ENCODE measurements at regions not wholly inside any gene's neighbourhood (a gene's known extent, or its start where the extent isn't known, plus 50 kb on each side); places are given as distances from the start of the nearest gene placed in this dataset.
A peak's percentile ranks its signal among the peaks of the same experiment; 100 is the strongest.
"Not testable (repeated sequence)": the region's sequence is repeated elsewhere in the genome, so short reads cannot be mapped to it uniquely, and the experiment has no call there.

- DNase-seq: no peak
Measured at GRCh38 chr1:163477276-163477830, 155.6 kb downstream of the NUF2 start.

DNA sequence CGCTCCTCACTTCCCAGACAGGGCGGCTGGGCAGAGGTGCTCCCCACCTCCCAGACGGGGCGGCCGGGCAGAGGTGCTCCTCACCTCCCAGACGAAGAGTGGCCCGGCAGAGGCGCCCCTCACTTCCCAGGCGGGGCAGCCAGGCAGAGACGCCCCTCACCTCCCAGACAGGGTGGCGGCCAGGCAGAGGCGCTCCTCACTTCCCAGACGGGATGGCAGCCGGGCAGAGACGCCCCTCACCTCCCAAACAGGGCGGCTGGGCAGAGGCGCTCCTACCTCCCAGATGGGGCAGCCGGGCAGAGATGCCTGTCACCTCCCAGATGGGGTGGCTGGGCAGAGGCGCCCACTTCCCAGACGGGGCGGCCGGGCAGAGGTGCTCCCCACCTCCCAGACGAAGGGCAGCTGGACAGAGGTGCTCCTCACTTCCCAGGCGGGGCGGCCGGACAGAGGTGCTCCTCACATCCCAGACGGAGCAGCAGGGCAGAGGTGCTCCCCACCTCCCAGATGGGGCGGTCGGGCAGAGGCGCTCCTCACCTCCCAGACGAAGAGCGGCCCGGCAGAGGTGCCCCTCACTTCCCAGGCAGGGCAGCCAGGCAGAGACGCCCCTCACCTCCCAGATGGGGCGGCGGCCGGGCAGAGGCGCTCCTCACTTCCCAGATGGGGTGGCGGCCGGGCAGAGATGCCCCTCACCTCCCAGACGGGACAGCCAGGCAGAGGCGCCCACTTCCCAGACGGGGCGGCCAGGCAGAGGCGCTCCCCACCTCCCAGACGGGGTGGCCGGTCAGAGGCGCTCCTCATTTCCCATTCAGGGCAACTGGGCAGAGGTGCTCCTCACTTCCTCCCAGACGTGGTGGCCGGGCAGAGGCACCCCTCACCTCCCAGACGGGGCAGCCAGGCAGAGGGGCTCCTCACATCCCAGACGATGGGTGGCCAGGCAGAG lies 176.9 kb downstream of the NUF2 start:
- DNase-seq: not testable (repeated sequence)

DNA sequence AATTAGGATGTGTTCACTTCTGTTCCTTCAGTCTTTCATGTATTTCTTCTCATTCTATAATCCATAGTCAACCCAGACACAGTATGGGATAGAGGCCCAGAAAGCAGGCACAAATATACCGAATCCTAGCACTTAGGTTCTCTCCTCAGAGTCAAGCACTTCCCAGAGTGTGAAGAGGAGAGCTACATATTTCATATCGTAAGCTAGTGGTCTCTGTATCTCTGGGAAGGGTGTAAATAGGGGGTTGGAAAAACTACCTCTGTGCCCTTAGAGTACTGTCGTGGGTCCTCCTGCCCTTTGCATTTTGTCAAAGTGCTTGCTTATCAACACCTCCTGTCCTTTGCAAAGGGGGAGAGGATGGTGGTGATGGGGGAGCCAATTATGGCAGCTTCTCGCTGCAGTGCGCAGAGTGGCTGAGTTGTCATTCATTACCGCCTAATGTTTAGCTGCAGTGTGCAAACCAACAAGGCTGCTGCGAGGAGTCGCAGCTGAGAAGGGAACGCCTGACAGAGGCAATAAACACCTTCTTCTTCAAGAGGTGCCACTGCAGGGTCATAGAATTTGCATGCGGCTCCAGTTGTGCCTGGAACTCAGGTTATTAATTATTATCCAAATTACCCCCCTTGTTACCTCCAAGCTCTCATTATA lies 182.7 kb downstream of the NUF2 start:
- DNase-seq: no peak

GRCh38 chr1:163509114-163509513 lies 187.4 kb downstream of the NUF2 start:
- no peak for DNase-seq

- no peak for DNase-seq
Measured at GRCh38 chr1:163512349-163512989, 190.7 kb downstream of the NUF2 start.

DNA sequence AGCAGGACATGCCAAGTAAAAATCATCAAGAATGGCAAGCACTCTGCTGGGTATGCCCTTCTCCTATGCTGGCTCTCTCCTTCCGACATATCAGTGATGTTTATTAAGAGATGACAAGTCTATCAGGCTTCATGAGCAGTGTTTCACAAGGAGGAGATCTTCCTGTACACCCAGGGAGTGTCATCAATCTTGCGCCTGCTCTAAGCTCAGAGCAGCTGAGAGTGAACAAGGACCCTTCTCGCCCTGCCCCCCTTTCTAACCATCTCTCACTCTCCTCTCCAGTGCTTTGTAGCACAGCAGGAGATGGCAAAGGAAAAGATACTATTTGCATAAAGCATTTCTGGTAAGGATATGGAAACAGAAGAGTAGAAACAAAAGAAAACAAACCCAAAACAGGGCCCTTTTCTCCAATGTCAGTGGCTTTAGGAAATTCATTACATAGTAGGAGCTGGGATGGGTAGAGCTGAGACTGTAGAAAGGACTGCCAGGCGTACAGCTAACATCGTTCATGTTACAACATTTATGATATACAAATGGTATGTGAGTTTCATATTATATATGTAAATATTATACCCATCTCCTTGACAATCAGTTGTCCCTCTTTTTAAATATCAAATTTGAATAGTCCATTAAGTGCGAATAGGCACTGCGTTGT lies 201.7 kb downstream of the NUF2 start:
- DNase-seq: no peak

DNA sequence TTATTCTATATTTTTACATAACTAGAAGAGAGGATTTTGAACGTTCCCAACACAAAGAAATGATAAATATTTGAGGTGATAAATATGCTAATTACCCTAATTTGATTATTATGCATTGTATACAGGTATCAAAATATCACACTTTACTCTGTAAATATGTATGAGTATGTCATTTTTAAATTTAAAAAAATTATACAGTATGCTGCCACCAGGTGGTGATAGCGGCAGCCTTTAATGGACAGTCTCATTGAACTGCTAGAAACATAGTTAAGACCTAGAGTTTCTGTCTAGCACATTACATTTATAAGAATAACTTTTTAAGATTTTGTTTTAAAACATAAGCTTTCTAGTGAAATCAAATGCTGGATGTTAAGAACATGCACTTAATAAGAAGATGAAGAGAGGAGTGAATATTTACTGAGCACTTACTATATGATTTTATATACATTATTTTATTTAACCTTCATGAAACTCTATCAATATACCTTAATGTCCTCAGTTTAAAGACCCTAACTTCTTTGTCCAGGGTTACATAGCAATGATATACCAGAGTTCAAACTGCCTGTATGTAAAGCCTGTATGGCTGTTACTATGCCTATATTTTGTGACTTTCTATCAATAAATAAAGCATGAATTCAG lies 207.1 kb downstream of the NUF2 start:
- DNase-seq: peak; percentile 6 to 21

DNA sequence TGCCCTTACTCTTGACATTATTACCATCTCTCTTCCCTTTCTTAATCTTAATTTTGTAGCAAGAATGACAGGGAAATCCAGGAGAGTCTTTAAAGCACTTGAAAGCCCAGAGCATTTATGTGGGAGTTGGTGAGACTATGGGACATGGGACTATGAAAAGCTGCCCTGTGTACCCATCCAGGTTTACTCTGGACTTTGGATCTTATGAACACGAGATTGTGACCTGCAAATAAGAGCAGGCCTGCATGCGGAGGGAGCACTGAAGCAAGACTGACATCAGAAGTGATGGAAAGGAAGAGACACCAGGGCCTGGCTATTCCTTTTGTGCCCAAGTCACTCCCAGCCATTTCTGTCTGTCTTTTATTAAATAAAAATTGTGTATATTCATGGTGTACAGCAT lies 209.6 kb downstream of the NUF2 start:
- no peak for DNase-seq

- no peak for DNase-seq
Measured at GRCh38 chr1:163535401-163535800, 213.6 kb downstream of the NUF2 start.

DNA sequence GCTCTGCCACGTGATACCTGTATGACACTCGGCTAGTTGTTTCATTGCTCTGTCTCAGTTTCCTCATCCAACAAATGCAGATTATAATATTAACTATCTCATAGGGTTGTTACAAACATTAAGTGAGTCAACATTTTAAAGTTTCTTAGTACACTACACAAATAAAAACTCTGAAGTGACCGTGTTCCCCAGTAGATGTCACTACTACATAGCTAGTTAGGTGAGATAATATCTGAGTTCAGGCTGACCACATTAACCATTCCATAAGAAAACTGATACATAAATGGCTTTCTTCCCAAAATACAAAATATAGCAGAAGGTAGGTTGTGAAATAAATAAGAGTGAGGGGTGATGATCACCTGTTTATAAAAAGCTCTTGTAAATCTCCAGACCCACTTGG lies 214.1 kb downstream of the NUF2 start:
- DNase-seq: no peak

- DNase-seq: no peak
Measured at GRCh38 chr1:163537809-163538208, 216.1 kb downstream of the NUF2 start.

DNA sequence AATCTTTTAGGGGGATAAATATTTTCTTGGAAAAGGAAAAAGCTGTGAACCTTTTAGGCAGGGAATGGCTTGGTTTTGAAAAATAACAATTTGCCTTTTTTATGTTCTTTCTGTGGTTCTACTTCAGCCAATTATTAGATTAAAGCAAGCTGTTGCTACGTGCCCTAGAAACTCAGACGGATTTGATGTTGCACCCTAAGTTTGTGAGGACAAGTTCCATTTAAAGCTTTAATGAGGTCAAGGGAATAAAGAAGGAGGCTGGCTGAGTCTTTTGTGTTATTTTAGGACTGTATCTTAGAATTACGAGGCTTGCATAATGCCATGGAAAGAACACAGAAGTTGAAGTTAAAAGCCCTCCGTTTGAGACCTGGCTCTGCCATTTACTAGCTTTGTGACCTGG lies 216.9 kb downstream of the NUF2 start:
- no peak for DNase-seq

DNA sequence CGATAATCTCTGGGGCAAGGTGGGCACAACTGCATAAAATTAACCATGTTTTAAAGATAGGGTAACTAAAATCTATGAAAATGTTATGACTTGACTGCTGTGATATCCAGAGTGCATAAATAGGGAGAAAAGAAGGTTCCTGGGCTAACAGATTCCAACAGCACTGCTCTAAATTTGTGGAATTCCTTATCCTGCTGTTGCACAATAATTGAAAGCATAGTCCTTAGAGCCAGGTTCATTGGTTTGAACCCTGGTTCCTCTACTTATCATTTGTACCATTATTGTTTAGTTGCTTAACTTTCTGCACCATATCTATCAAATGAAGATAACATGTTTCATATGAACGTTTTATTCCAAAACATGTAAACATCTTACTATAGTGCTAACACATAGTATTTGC lies 219.0 kb downstream of the NUF2 start:
- DNase-seq: no peak

GRCh38 chr1:163544441-163544840 lies 222.7 kb downstream of the NUF2 start:
- DNase-seq: no peak

GRCh38 chr1:163558162-163558561 lies 236.4 kb downstream of the NUF2 start:
- no peak for DNase-seq

DNA sequence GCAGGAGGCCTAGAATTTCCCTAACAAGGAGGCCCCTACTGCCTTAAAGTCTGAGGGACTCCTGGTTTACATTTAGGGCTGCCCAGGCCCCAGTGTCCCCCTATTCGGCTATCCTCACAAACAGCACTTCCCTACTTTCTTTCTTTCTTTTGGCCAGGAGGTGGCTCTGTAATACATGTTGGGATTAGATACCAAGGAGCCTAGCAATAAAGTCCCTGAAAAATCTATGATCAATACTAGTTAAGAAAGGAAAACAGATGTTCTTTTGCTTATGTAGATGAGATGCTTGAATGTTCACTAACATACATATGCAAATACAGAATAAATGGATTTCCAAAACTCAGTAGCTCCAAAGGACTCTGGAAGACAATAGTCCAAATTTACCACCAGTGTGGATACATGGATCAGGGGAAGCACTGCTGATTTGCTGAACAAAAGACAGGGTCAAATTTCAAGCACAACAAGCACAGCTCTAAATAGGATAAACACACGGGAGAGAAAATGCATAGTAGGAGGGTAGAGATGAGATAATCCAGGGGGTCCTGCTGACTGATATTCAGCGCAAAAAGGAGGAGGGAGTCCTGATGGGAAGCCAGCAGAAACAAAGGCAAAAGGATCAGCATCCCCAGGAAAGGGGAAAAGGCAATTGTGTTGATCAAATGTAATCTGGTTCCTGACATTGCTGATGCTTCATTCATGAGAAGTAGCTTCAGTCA lies 240.0 kb downstream of the NUF2 start:
- DNase-seq: no peak

DNA sequence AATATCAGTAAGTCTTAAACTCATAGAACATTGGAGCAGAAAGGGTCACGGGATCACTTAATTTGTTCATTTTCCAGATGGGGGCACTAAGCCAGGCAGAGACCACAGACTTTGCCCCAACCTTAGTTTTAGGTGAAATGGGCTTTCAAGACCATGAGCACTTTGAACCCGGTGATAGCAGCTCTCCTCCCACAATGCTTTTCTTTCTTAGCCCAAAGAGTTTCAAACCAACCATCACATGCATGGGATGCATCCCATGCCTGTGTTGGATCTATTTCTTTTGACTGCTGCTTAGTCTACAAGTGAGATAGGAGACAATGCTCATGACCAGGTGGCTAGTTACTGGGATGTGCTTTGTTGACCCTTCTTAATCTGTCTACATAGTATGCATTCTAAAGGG lies 240.6 kb downstream of the NUF2 start:
- no peak for DNase-seq

GRCh38 chr1:163565166-163565565 lies 243.4 kb downstream of the NUF2 start:
- no peak for DNase-seq

DNA sequence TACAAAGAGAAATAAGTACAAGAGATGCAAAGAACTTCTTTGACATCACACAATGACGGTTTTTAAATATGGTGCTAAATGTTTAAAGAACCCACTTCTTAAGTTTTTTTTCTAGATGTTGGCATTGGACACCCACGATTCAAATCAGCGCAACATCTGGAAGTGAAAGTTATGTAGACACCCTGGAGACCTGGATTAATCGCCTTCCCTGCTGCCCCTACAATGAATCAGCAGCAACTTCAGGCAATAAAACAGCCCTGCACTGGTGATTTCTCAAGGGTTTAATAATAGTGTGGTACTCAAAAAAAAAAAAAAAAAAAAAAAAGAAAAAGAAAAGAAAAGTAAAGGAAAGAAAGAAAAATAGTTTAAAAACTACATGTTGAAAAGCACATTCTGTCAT lies 248.3 kb downstream of the NUF2 start:
- no peak for DNase-seq

DNA sequence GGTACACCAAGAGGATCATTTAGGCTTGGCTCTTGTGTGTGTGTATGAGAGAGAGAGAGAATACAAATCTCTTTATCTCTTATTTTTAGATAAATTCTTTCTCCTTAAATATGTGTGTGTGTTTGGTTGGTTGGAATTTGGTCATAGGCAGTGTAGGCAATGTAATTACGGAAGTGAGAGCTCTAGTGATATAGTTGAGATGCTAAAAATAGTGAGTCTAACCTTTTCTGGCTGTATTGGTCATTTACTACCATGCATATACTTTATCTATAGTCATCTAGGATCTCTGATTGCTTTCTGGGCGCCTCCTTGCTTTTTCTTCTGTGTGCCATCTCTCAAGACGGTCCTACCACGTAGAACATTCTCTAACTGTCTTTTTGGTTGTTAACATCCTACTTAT lies 250.2 kb downstream of the NUF2 start:
- DNase-seq: no peak

DNA sequence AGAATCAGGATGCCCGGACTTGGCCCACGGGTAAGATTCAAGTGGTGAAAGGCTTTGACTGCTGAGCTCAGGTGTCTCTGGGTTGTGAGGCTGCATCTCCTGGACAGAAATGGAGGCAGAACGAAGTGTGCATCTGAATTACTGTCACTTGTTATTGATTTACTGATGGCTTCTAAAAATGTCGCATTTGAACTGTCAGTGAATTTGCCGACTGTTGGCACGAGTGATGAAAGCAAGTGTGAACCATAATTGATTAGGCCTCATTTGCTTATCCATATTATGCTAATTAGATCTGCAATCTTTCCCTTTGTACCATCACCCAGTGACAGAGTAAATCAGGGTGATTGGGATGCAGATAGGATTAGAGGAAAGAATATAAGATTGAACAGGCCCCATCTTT lies 252.4 kb downstream of the NUF2 start:
- DNase-seq: no peak

GRCh38 chr1:163580926-163581325 lies 259.2 kb downstream of the NUF2 start:
- no peak for DNase-seq
